ENCODE measurements at regions not wholly inside any gene's neighbourhood (a gene's known extent, or its start where the extent isn't known, plus 50 kb on each side); places are given as distances from the start of the nearest gene placed in this dataset.

- ChIA-PET CTCF (no interaction called here), POLR2A (no interaction called here)
Measured at GRCh38 chr1:98373056-98373455, 288.5 kb upstream of the SNX7 start.

DNA sequence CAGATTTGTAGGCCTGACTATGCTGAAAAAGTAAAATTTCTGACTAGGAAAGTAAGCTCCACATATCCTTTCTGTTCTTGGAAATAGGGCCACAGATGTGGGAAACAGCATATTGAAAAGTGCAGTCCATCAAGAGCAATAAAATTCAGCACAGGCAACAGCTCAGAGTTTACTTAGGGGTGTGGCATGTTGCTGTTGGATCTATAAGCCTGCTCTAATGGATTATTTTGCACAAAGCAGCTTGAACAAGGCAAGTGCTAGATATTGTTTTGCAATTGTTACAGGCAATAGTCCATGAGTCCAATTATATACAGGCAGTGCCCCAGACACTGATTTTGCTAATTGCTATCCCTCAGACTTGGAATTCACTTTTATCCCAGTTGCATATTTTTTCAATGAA is 289.8 kb upstream of the SNX7 start:
- H3K4me1 Mint-ChIP-seq: peaks cover 0 to 5% (median 0%) of the 10 kb centered on the region in 7 donors
- H3K27me3 ChIP-seq (ENCODE audit: control insufficient read depth in 2 of 2, insufficient read depth in 2 of 2, low read length in 2 of 2): no peaks in the 10 kb centered on the region
- H3K27ac ChIP-seq (ENCODE audit: low read depth, low read length): no peak overlapping the region
- H3K36me3 Mint-ChIP-seq: no peaks in the 10 kb centered on the region
- H3K9me3 ChIP-seq (ENCODE audit: control insufficient read depth in 2 of 3, low read length in 3 of 3): no peaks in the 10 kb centered on the region
- peaks cover 0 to 3% of the 10 kb centered on the region in 2 donors for H3K4me1 ChIP-seq (ENCODE audit: control insufficient read depth in 2 of 2, insufficient read depth in 2 of 2, low read length in 2 of 2)
- no peak for DNase-seq
- no peak overlapping the region for H3K4me3 ChIP-seq (ENCODE audit: low read length)
- CTCF ChIA-PET: no interaction called here
- H3K36me3 ChIP-seq (ENCODE audit: control insufficient read depth in 2 of 3, insufficient read depth in 3 of 3, low read length in 3 of 3): no peaks in the 10 kb centered on the region
- intact Hi-C loops (cut with micrococcal nuclease): no loop called here
- ATAC-seq: no peak
- no peak overlapping the region for H3K4me3 Mint-ChIP-seq
- no peak overlapping the region for H3K27ac Mint-ChIP-seq
- peaks cover 0 to 4% (median 0%) of the 10 kb centered on the region in 11 donors for H3K9me3 Mint-ChIP-seq
- H3K27me3 Mint-ChIP-seq: peaks cover 0 to 5% (median 0%) of the 10 kb centered on the region in 5 donors
- POLR2A ChIA-PET: no interaction called here

More at GRCh38 chr1:98373056-98373455, 288.5 kb upstream of the SNX7 start:
- peaks cover 0 to 4% (median 0%) of the 10 kb centered on the region in 11 donors for H3K9me3 Mint-ChIP-seq
- H3K36me3 Mint-ChIP-seq: no peaks in the 10 kb centered on the region
- Histone ChIP-seq H3K4me1 (ENCODE audit: control insufficient read depth in 2 of 2, insufficient read depth in 2 of 2, low read length in 2 of 2) (peaks cover 0 to 3% of the 10 kb centered on the region in 2 donors), H3K27ac (ENCODE audit: low read depth, low read length) (no peak overlapping the region), H3K36me3 (ENCODE audit: control insufficient read depth in 2 of 3, insufficient read depth in 3 of 3, low read length in 3 of 3) (no peaks in the 10 kb centered on the region), H3K27me3 (ENCODE audit: control insufficient read depth in 2 of 2, insufficient read depth in 2 of 2, low read length in 2 of 2) (no peaks in the 10 kb centered on the region), H3K9me3 (ENCODE audit: control insufficient read depth in 2 of 3, low read length in 3 of 3) (no peaks in the 10 kb centered on the region), H3K4me3 (ENCODE audit: low read length) (no peak overlapping the region)
- intact Hi-C loops (cut with micrococcal nuclease): no loop called here
- peaks cover 0 to 5% (median 0%) of the 10 kb centered on the region in 7 donors for H3K4me1 Mint-ChIP-seq
- H3K27me3 Mint-ChIP-seq: peaks cover 0 to 5% (median 0%) of the 10 kb centered on the region in 5 donors
- ATAC-seq (no peak), DNase-seq (no peak)
- no peak overlapping the region for H3K27ac Mint-ChIP-seq
- no peak overlapping the region for H3K4me3 Mint-ChIP-seq

- Histone ChIP-seq H3K36me3 (ENCODE audit: control insufficient read depth in 2 of 3, insufficient read depth in 3 of 3, low read length in 3 of 3) (no peaks in the 10 kb centered on the region), H3K4me1 (ENCODE audit: control insufficient read depth in 2 of 2, insufficient read depth in 2 of 2, low read length in 2 of 2) (peaks cover 0 to 3% of the 10 kb centered on the region in 2 donors), H3K27me3 (ENCODE audit: control insufficient read depth in 2 of 2, insufficient read depth in 2 of 2, low read length in 2 of 2) (no peaks in the 10 kb centered on the region), H3K4me3 (ENCODE audit: low read length) (no peak overlapping the region), H3K9me3 (ENCODE audit: control insufficient read depth in 2 of 3, low read length in 3 of 3) (no peaks in the 10 kb centered on the region), H3K27ac (ENCODE audit: low read depth, low read length) (no peak overlapping the region)
- intact Hi-C loops (cut with micrococcal nuclease): no loop called here
- ATAC-seq (no peak), DNase-seq (no peak)
- Mint-ChIP-seq H3K27me3 (peaks cover 0 to 5% (median 0%) of the 10 kb centered on the region in 5 donors), H3K4me1 (peaks cover 0 to 5% (median 0%) of the 10 kb centered on the region in 7 donors), H3K4me3 (no peak overlapping the region), H3K27ac (no peak overlapping the region), H3K9me3 (peaks cover 0 to 7% (median 0%) of the 10 kb centered on the region in 11 donors), H3K36me3 (no peaks in the 10 kb centered on the region)
- POLR2A ChIA-PET: interaction anchor here (0.7 kb wide), 1 partner anchor 102 kb away, joined by 11 read pairs; no protein-coding TSS in a partner anchor
- CTCF ChIA-PET: interaction anchor here (0.8 kb wide), 1 partner anchor 11 kb away, joined by 5 read pairs; no protein-coding TSS in a partner anchor
Measured at GRCh38 chr1:98369463-98369862, 292.1 kb upstream of the SNX7 start.

DNA sequence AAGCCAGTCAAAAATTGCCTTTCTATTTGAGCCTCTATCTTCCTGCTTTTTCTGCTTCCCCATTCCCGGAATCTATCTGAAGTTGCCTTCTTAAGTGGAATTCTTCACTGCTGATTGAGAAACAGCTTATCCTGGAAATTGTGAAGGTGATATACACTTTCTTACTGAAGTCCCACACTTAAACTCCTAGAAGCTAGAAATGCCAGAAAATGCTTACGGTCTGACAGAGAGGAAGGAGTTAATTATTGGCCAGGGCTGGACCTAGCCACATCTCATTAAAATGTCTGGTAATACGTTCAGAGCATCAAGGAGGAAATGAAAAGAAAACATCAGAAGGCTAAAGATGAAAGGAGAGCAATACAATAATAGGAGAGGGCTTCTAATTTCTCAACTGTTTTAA is 292.5 kb upstream of the SNX7 start:
- intact Hi-C loops (cut with micrococcal nuclease): no loop called here

DNA sequence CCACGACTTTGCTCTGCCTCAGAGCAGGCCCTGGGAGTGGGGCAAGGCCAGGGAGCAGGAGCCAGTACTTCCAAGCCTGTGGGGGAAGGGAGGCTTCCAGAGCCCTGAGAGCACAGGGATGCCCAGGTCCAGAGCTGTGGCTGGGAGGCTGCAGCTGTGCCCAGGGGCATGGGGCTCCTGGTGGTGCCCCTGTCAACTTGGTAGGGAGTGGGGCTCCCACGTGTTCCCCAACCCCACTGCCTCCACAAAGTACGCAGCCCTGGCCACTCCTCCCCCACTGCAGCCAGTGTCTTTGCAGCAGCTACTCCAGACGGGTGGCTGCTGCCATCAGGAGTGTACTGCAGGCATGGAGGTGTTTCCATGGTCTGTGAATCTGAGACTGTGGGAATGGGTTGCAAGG is 294.1 kb upstream of the SNX7 start:
- H3K4me1 Mint-ChIP-seq: peaks cover 0 to 5% (median 0%) of the 10 kb centered on the region in 7 donors
- peaks cover 0 to 5% (median 0%) of the 10 kb centered on the region in 5 donors for H3K27me3 Mint-ChIP-seq
- no peak overlapping the region for H3K27ac Mint-ChIP-seq
- Histone ChIP-seq H3K4me1 (ENCODE audit: control insufficient read depth in 2 of 2, insufficient read depth in 2 of 2, low read length in 2 of 2) (peaks cover 0 to 3% of the 10 kb centered on the region in 2 donors), H3K27me3 (ENCODE audit: control insufficient read depth in 2 of 2, insufficient read depth in 2 of 2, low read length in 2 of 2) (no peaks in the 10 kb centered on the region), H3K36me3 (ENCODE audit: control insufficient read depth in 2 of 3, insufficient read depth in 3 of 3, low read length in 3 of 3) (no peaks in the 10 kb centered on the region), H3K9me3 (ENCODE audit: control insufficient read depth in 2 of 3, low read length in 3 of 3) (no peaks in the 10 kb centered on the region), H3K27ac (ENCODE audit: low read depth, low read length) (no peak overlapping the region), H3K4me3 (ENCODE audit: low read length) (no peak overlapping the region)
- ChIA-PET POLR2A (no interaction called here), CTCF (no interaction called here)
- no peaks in the 10 kb centered on the region for H3K36me3 Mint-ChIP-seq
- intact Hi-C loops (cut with micrococcal nuclease): no loop called here
- H3K9me3 Mint-ChIP-seq: peaks cover 0 to 9% (median 3%) of the 10 kb centered on the region in 11 donors
- ATAC-seq: no peak
- DNase-seq: no peak
- no peak overlapping the region for H3K4me3 Mint-ChIP-seq

More for the DNA sequence above, 292.5 kb upstream of the SNX7 start:
- Histone ChIP-seq H3K4me3 (ENCODE audit: low read length) (no peak overlapping the region), H3K27me3 (ENCODE audit: control insufficient read depth in 2 of 2, insufficient read depth in 2 of 2, low read length in 2 of 2) (no peaks in the 10 kb centered on the region), H3K36me3 (ENCODE audit: control insufficient read depth in 2 of 3, insufficient read depth in 3 of 3, low read length in 3 of 3) (no peaks in the 10 kb centered on the region), H3K4me1 (ENCODE audit: control insufficient read depth in 2 of 2, insufficient read depth in 2 of 2, low read length in 2 of 2) (peaks cover 0 to 3% of the 10 kb centered on the region in 2 donors), H3K27ac (ENCODE audit: low read depth, low read length) (no peak overlapping the region), H3K9me3 (ENCODE audit: control insufficient read depth in 2 of 3, low read length in 3 of 3) (no peaks in the 10 kb centered on the region)
- ChIA-PET POLR2A (no interaction called here), CTCF (interaction anchor here (0.8 kb wide), 1 partner anchor 11 kb away, joined by 5 read pairs; no protein-coding TSS in a partner anchor)
- Mint-ChIP-seq H3K4me3 (no peak overlapping the region), H3K4me1 (peaks cover 0 to 5% (median 0%) of the 10 kb centered on the region in 7 donors), H3K27me3 (peaks cover 0 to 5% (median 0%) of the 10 kb centered on the region in 5 donors), H3K27ac (peak overlapping the region in 1 of 9 donors; percentile 62), H3K36me3 (no peaks in the 10 kb centered on the region), H3K9me3 (peaks cover 0 to 9% (median 2%) of the 10 kb centered on the region in 11 donors)
- DNase-seq: no peak
- no peak for ATAC-seq

- Mint-ChIP-seq H3K4me1 (peaks cover 0 to 5% (median 0%) of the 10 kb centered on the region in 7 donors), H3K9me3 (peaks cover 0 to 9% (median 3%) of the 10 kb centered on the region in 11 donors), H3K27ac (no peak overlapping the region), H3K4me3 (no peak overlapping the region), H3K36me3 (no peaks in the 10 kb centered on the region), H3K27me3 (peaks cover 0 to 5% (median 0%) of the 10 kb centered on the region in 5 donors)
- ChIA-PET CTCF (no interaction called here), POLR2A (no interaction called here)
- DNase-seq (no peak), ATAC-seq (no peak)
- no peaks in the 10 kb centered on the region for H3K27me3 ChIP-seq (ENCODE audit: control insufficient read depth in 2 of 2, insufficient read depth in 2 of 2, low read length in 2 of 2)
- no peaks in the 10 kb centered on the region for H3K36me3 ChIP-seq (ENCODE audit: control insufficient read depth in 2 of 3, insufficient read depth in 3 of 3, low read length in 3 of 3)
- intact Hi-C loops (cut with micrococcal nuclease): no loop called here
- H3K9me3 ChIP-seq (ENCODE audit: control insufficient read depth in 2 of 3, low read length in 3 of 3): no peaks in the 10 kb centered on the region
- H3K4me3 ChIP-seq (ENCODE audit: low read length): no peak overlapping the region
- H3K4me1 ChIP-seq (ENCODE audit: control insufficient read depth in 2 of 2, insufficient read depth in 2 of 2, low read length in 2 of 2): peaks cover 0 to 3% of the 10 kb centered on the region in 2 donors
- H3K27ac ChIP-seq (ENCODE audit: low read depth, low read length): no peak overlapping the region
Measured at GRCh38 chr1:98366343-98366742, 295.2 kb upstream of the SNX7 start.

- no peaks in the 10 kb centered on the region for H3K9me3 ChIP-seq (ENCODE audit: control insufficient read depth in 2 of 3, low read length in 3 of 3)
- intact Hi-C loops (cut with micrococcal nuclease): no loop called here
- Mint-ChIP-seq H3K36me3 (peaks cover 0 to 2% (median 0%) of the 10 kb centered on the region in 5 donors), H3K27ac (no peak overlapping the region), H3K4me1 (peaks cover 0 to 2% (median 0%) of the 10 kb centered on the region in 7 donors), H3K4me3 (no peak overlapping the region), H3K27me3 (peaks cover 0 to 5% (median 0%) of the 10 kb centered on the region in 5 donors), H3K9me3 (peaks cover 0 to 14% (median 3%) of the 10 kb centered on the region in 11 donors)
- CTCF ChIA-PET: no interaction called here
- POLR2A ChIA-PET: no interaction called here
- H3K27me3 ChIP-seq (ENCODE audit: control insufficient read depth in 2 of 2, insufficient read depth in 2 of 2, low read length in 2 of 2): no peaks in the 10 kb centered on the region
- DNase-seq (no peak), ATAC-seq (no peak)
- H3K36me3 ChIP-seq (ENCODE audit: control insufficient read depth in 2 of 3, insufficient read depth in 3 of 3, low read length in 3 of 3): no peaks in the 10 kb centered on the region
- H3K4me1 ChIP-seq (ENCODE audit: control insufficient read depth in 2 of 2, insufficient read depth in 2 of 2, low read length in 2 of 2): peaks cover 0 to 3% of the 10 kb centered on the region in 2 donors
- no peak overlapping the region for H3K27ac ChIP-seq (ENCODE audit: low read depth, low read length)
- no peak overlapping the region for H3K4me3 ChIP-seq (ENCODE audit: low read length)
Measured at GRCh38 chr1:98364544-98364943, 297.0 kb upstream of the SNX7 start.

All from naive thymus-derived CD4-positive, alpha-beta T cell (primary cell).